ENCODE measurements at regions not wholly inside any gene's neighbourhood (a gene's known extent, or its start where the extent isn't known, plus 50 kb on each side); places are given as distances from the start of the nearest gene placed in this dataset.

- TF ChIP-seq EZH2 (IDR thresholded peaks at IDR 0.05; ENCODE audit: borderline replicate concordance, low read depth, low read length, poor library complexity, severe bottlenecking): no peak
- TF ChIP-seq, protein P1, sequence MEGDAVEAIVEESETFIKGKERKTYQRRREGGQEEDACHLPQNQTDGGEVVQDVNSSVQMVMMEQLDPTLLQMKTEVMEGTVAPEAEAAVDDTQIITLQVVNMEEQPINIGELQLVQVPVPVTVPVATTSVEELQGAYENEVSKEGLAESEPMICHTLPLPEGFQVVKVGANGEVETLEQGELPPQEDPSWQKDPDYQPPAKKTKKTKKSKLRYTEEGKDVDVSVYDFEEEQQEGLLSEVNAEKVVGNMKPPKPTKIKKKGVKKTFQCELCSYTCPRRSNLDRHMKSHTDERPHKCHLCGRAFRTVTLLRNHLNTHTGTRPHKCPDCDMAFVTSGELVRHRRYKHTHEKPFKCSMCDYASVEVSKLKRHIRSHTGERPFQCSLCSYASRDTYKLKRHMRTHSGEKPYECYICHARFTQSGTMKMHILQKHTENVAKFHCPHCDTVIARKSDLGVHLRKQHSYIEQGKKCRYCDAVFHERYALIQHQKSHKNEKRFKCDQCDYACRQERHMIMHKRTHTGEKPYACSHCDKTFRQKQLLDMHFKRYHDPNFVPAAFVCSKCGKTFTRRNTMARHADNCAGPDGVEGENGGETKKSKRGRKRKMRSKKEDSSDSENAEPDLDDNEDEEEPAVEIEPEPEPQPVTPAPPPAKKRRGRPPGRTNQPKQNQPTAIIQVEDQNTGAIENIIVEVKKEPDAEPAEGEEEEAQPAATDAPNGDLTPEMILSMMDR (conservative IDR thresholded peaks at IDR 0.05; ENCODE audit: low read depth, low read length): no peak
Measured at GRCh38 chr4:135994360-135994759, 1537.9 kb downstream of the PCDH18 start.

All from A673 (cell line).